CD14-positive monocyte (primary cell): ENCODE measurements at regions not wholly inside any gene's neighbourhood (a gene's known extent, or its start where the extent isn't known, plus 50 kb on each side); places are given as distances from the start of the nearest gene placed in this dataset.

ENCODE experiments used
- DNase-seq, 3 donors: peaks; one replicate each; pipeline ENCODE4 v3.0.0-alpha.2; 2011 to 2022
- H2AFZ ChIP-seq: 2 replicates; pipeline ENCODE4 v1.6.0; 2012; ENCODE audit warnings: mild to moderate bottlenecking, low read depth, low read length, inconsistent platforms; ENCODE audit not compliant: insufficient read depth, poor library complexity, severe bottlenecking
- H3K27ac ChIP-seq, 2 donors: 1 replicate in 1 of 2; 2 replicates in 1 of 2; pipeline ENCODE4 v1.5.1; 2012 to 2013; ENCODE audit warnings: low read length in 2 of 2, control low read depth in 1 of 2, inconsistent platforms in 1 of 2, low read depth in 1 of 2, mild to moderate bottlenecking in 1 of 2
- H3K27me3 ChIP-seq, 2 donors: one replicate each; pipeline versions ENCODE4 v1.6.0 to v1.6.1; 2011 to 2013; ENCODE audit warnings: low read length in 2 of 2; ENCODE audit not compliant: control insufficient read depth in 2 of 2, insufficient read depth in 2 of 2
- H3K36me3 ChIP-seq, 2 donors: replicated peaks in 1 of 2; 1 replicate in 1 of 2; 2 replicates in 1 of 2; pipeline versions ENCODE4 v1.5.1 to v1.6.1; 2012 to 2013; ENCODE audit warnings: low read length in 2 of 2, control low read depth in 1 of 2, inconsistent platforms in 1 of 2, mild to moderate bottlenecking in 1 of 2; ENCODE audit not compliant: insufficient read depth in 2 of 2, control insufficient read depth in 1 of 2
- H3K4me1 ChIP-seq, 2 donors: 1 replicate in 1 of 2; 2 replicates in 1 of 2; pipeline versions ENCODE4 v1.5.1 to v1.6.1; 2012 to 2013; ENCODE audit warnings: low read length in 2 of 2, control low read depth in 1 of 2, inconsistent platforms in 1 of 2, mild to moderate bottlenecking in 1 of 2, moderate library complexity in 1 of 2; ENCODE audit not compliant: insufficient read depth in 2 of 2, control insufficient read depth in 1 of 2
- H3K4me2 ChIP-seq: replicated peaks from 2 replicates; pipeline ENCODE3; 2012; ENCODE audit warnings: low read length, moderate library complexity, mild to moderate bottlenecking; ENCODE audit not compliant: poor library complexity, severe bottlenecking; ENCODE audit errors: extremely low read depth
- H3K4me3 ChIP-seq, 3 experiments: fragments of 200-600 bp in 1 of 3; sonication (generic) in 1 of 3; replicated peaks in 1 of 3; 1 replicate in 2 of 3; 2 replicates in 1 of 3; pipeline ENCODE4 v1.5.1; 2011 to 2013; ENCODE audit warnings: low read length in 3 of 3, mild to moderate bottlenecking in 3 of 3, control low read depth in 2 of 3, low read depth in 2 of 3, inconsistent platforms in 1 of 3, moderate library complexity in 1 of 3
- H3K79me2 ChIP-seq: 2 replicates; pipeline ENCODE4 v1.6.0; 2012; ENCODE audit warnings: mild to moderate bottlenecking, control low read depth, inconsistent platforms, low read length, moderate library complexity; ENCODE audit not compliant: insufficient read depth
- H3K9ac ChIP-seq: 2 replicates; pipeline ENCODE4 v1.6.0; 2017; ENCODE audit warnings: low read length, mild to moderate bottlenecking; ENCODE audit not compliant: insufficient read depth, poor library complexity, severe bottlenecking
- H3K9me3 ChIP-seq, 2 donors: replicated peaks in 1 of 2; 1 replicate in 1 of 2; 2 replicates in 1 of 2; pipeline versions ENCODE4 v1.5.1 to v1.6.1; 2012 to 2013; ENCODE audit warnings: low read length in 2 of 2, control low read depth in 1 of 2; ENCODE audit not compliant: control insufficient read depth in 1 of 2, insufficient read depth in 1 of 2
- H4K20me1 ChIP-seq: 2 replicates; pipeline ENCODE4 v1.6.0; 2012; ENCODE audit warnings: mild to moderate bottlenecking, low read length, control low read depth, moderate library complexity; ENCODE audit not compliant: insufficient read depth
- H3K27ac Mint-ChIP-seq, 7 donors: one replicate each; pipeline ENCODE4 v1.8.0; 2020; ENCODE audit warnings: mild to moderate bottlenecking in 7 of 7, mixed read lengths in 7 of 7, moderate library complexity in 6 of 7, inconsistent platforms in 2 of 7
- H3K27me3 Mint-ChIP-seq, 3 donors: one replicate each; pipeline ENCODE4 v1.8.0; 2021 to 2022; ENCODE audit warnings: low read depth in 3 of 3, mild to moderate bottlenecking in 3 of 3, mixed read lengths in 3 of 3, moderate library complexity in 3 of 3, inconsistent platforms in 1 of 3
- H3K36me3 Mint-ChIP-seq, 2 donors: one replicate each; pipeline ENCODE4 v1.8.0; 2020; ENCODE audit warnings: mixed read lengths in 2 of 2, inconsistent platforms in 1 of 2, mild to moderate bottlenecking in 1 of 2
- H3K4me1 Mint-ChIP-seq: one replicate; pipeline ENCODE4 v1.8.0; 2020; ENCODE audit warnings: mild to moderate bottlenecking, mixed read lengths
- H3K4me3 Mint-ChIP-seq, 2 donors: one replicate each; pipeline ENCODE4 v1.8.0; 2020; ENCODE audit warnings: mild to moderate bottlenecking in 2 of 2, mixed read lengths in 2 of 2, moderate library complexity in 1 of 2
- H3K9me3 Mint-ChIP-seq, 7 donors: one replicate each; pipeline ENCODE4 v1.8.0; 2020 to 2022; ENCODE audit warnings: mixed read lengths in 7 of 7, mild to moderate bottlenecking in 6 of 7, moderate library complexity in 6 of 7, inconsistent platforms in 2 of 7
- CTCF ChIP-seq: fragments of 200-600 bp; IDR thresholded peaks from one replicate; pipeline ENCODE4 v1.8.0; 2022; ENCODE audit warnings: antibody characterized with exemption, mild to moderate bottlenecking
- WGBS: methylation state at CpG from one replicate; pipeline ENCODE4 v1.1.5; 2013; ENCODE audit warnings: missing lambda C conversion rate; ENCODE audit not compliant: insufficient coverage; 5-methylcytosine and 5-hydroxymethylcytosine counted together
- intact Hi-C, 2 donors: fragments of 100-400 bp; cut with micrococcal nuclease; formaldehyde crosslinking; loops; one replicate each; pipeline versions ENCODE4 v1.15.0 to v1.15.1; 2023

DNA sequence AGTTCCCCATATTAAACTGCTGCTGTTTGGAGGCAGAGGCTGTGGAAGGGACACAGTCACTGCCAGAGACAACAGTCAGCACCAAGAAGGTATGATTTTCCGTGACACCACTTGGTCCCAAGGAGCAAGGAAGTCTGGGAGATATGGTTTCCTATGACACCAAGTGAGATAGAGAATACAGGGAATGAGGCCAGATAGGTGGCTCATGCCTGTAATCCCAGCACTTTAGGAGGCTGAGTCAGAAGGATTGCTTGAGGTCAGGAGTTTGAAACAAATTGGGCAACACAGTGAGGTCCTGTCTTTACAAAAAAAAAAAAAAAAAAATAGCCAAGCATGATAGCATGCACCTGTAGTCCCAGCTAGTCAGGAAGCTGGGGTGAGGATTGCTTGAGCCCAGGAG is 90.8 kb downstream of the ABCC12 start:
- H3K4me2 ChIP-seq = no peak overlapping the region
- no peak overlapping the region for H3K4me3 ChIP-seq
- no peaks in the 10 kb centered on the region for H4K20me1 ChIP-seq
- H2AFZ ChIP-seq = no peak overlapping the region
- H3K9me3 Mint-ChIP-seq = peaks cover 2 to 7% (median 3%) of the 10 kb centered on the region in 7 donors
- no peak overlapping the region for H3K4me3 Mint-ChIP-seq
- no peak for DNase-seq
- H3K36me3 Mint-ChIP-seq = no peaks in the 10 kb centered on the region
- no peaks in the 10 kb centered on the region for H3K36me3 ChIP-seq
- no peak overlapping the region for H3K27ac ChIP-seq
- TF ChIP-seq CTCF = no peak
- no peak overlapping the region for H3K27ac Mint-ChIP-seq
- H3K4me1 Mint-ChIP-seq = peaks cover 3% of the 10 kb centered on the region
- H3K27me3 Mint-ChIP-seq = peaks cover 0 to 7% (median 2%) of the 10 kb centered on the region in 3 donors
- WGBS = 100% methylated on average over 1 of the region's 1 CpG
- H3K27me3 ChIP-seq = no peaks in the 10 kb centered on the region
- H3K9ac ChIP-seq = no peak overlapping the region
- intact Hi-C loops = no loop called here
- no peaks in the 10 kb centered on the region for H3K79me2 ChIP-seq
- H3K9me3 ChIP-seq = no peaks in the 10 kb centered on the region
- H3K4me1 ChIP-seq = no peaks in the 10 kb centered on the region

DNA sequence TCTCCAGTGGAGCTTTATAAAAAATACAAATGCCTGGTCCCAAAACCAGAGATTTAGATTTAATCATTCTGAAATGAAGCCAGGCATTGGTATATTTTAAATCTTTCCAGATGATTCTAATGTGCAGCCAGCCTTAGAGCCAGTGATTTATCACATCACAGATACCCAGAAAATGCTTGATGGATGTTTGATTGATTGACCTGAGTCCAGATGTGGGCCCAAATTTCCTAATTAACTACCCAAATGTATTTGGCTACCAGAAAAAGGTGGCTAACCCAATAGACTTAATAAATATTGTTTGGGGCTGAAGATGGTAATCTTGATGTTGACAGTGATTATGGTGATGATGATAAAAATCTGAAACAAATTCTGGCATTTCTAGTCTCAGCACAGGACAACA is 93.1 kb downstream of the ABCC12 start:
- Mint-ChIP-seq H3K9me3 (peaks cover 2 to 7% (median 3%) of the 10 kb centered on the region in 7 donors), H3K36me3 (no peaks in the 10 kb centered on the region), H3K27me3 (peaks cover 1 to 5% (median 4%) of the 10 kb centered on the region in 3 donors), H3K4me3 (no peak overlapping the region), H3K27ac (no peak overlapping the region), H3K4me1 (peaks cover 3% of the 10 kb centered on the region)
- Histone ChIP-seq H3K4me2 (no peak overlapping the region), H3K4me1 (no peaks in the 10 kb centered on the region), H3K79me2 (no peaks in the 10 kb centered on the region), H3K4me3 (no peak overlapping the region), H3K27me3 (no peaks in the 10 kb centered on the region), H2AFZ (no peak overlapping the region), H3K9me3 (no peaks in the 10 kb centered on the region), H3K36me3 (no peaks in the 10 kb centered on the region), H4K20me1 (no peaks in the 10 kb centered on the region), H3K9ac (no peak overlapping the region), H3K27ac (no peak overlapping the region)
- intact Hi-C loops = no loop called here
- no peak for TF ChIP-seq CTCF
- no peak for DNase-seq
